HAP-1 (cell line): ENCODE measurements at regions not wholly inside any gene's neighbourhood (a gene's known extent, or its start where the extent isn't known, plus 50 kb on each side); places are given as distances from the start of the nearest gene placed in this dataset.
"Not testable (repeated sequence)": the region's sequence is repeated elsewhere in the genome, so short reads cannot be mapped to it uniquely, and the experiment has no call there.

Experiments
- DNase-seq, 2 experiments: peaks; one replicate each; pipeline ENCODE4 v3.0.0-alpha.2; 2016 to 2020; ENCODE audit warnings: low spot score in 2 of 2
- H3K27me3 ChIP-seq: fragments of 250-450 bp; sonication (Bioruptor Pico); 2 replicates; pipeline ENCODE4 v1.5.1; 2020; ENCODE audit warnings: low read depth, mild to moderate bottlenecking, moderate library complexity
- H3K36me3 ChIP-seq: fragments of 250-450 bp; sonication (Bioruptor Pico); replicated peaks from 2 replicates; pipeline ENCODE4 v1.5.1; 2020; ENCODE audit warnings: mild to moderate bottlenecking
- H3K4me1 ChIP-seq: fragments of 250-450 bp; sonication (Bioruptor Pico); 2 replicates; pipeline ENCODE4 v1.5.1; 2020; ENCODE audit warnings: mild to moderate bottlenecking
- H3K4me3 ChIP-seq: fragments of 250-450 bp; sonication (Bioruptor Pico); 2 replicates; pipeline ENCODE4 v1.5.1; 2020; ENCODE audit warnings: mild to moderate bottlenecking, moderate library complexity
- H3K9me3 ChIP-seq: fragments of 250-450 bp; sonication (Bioruptor Pico); 2 replicates; pipeline ENCODE4 v1.5.1; 2020; ENCODE audit warnings: mild to moderate bottlenecking, moderate library complexity
- in situ Hi-C: fragments of 300-500 bp; cut with MboI; formaldehyde crosslinking; loops from 3 replicates; pipeline ENCODE4 v1.14.3; 2020; ENCODE audit warnings: low sequenced_read_pairs, inconsistent platforms, mixed read lengths

- DNase-seq = no peak
- H3K36me3 ChIP-seq = no peaks in the 10 kb centered on the region
- no peaks in the 10 kb centered on the region for H3K9me3 ChIP-seq
- no peak overlapping the region for H3K4me3 ChIP-seq
- no peaks in the 10 kb centered on the region for H3K27me3 ChIP-seq
- in situ Hi-C loops = no loop called here
- no peaks in the 10 kb centered on the region for H3K4me1 ChIP-seq
These were observed 166.5 kb downstream of the VSIG4 start for GRCh38 chrX:65873385-65873784.

GRCh38 chrX:65871671-65872311 lies 168.1 kb downstream of the VSIG4 start:
- no peak overlapping the region for H3K4me3 ChIP-seq
- H3K27me3 ChIP-seq = no peaks in the 10 kb centered on the region
- in situ Hi-C loops = no loop called here
- no peaks in the 10 kb centered on the region for H3K4me1 ChIP-seq
- peak; percentile 10 to 38 for DNase-seq
- no peaks in the 10 kb centered on the region for H3K36me3 ChIP-seq
- H3K9me3 ChIP-seq = no peaks in the 10 kb centered on the region

GRCh38 chrX:65870544-65870943 lies 169.3 kb downstream of the VSIG4 start:
- H3K4me1 ChIP-seq, H3K36me3 ChIP-seq, H3K4me3 ChIP-seq, H3K27me3 ChIP-seq, DNase-seq, H3K9me3 ChIP-seq, in situ Hi-C loops: not testable (repeated sequence)

GRCh38 chrX:65866773-65867172 lies 173.1 kb downstream of the VSIG4 start:
- H3K9me3 ChIP-seq = no peaks in the 10 kb centered on the region
- DNase-seq = no peak
- in situ Hi-C loops = no loop called here

GRCh38 chrX:65866146-65866545 lies 173.7 kb downstream of the VSIG4 start:
- in situ Hi-C loops = no loop called here
- DNase-seq = no peak
- H3K4me3 ChIP-seq = no peak overlapping the region

More at GRCh38 chrX:65866773-65867172, 173.1 kb downstream of the VSIG4 start:
- H3K4me3 ChIP-seq = no peak overlapping the region
- no peaks in the 10 kb centered on the region for H3K4me1 ChIP-seq
- no peaks in the 10 kb centered on the region for H3K27me3 ChIP-seq
- H3K36me3 ChIP-seq = no peaks in the 10 kb centered on the region

GRCh38 chrX:65862638-65863037 lies 177.2 kb downstream of the VSIG4 start:
- Histone ChIP-seq H3K36me3 (no peaks in the 10 kb centered on the region), H3K9me3 (no peaks in the 10 kb centered on the region), H3K4me3 (no peak overlapping the region), H3K27me3 (no peaks in the 10 kb centered on the region), H3K4me1 (no peaks in the 10 kb centered on the region)
- in situ Hi-C loops = no loop called here
- DNase-seq = no peak

More at GRCh38 chrX:65866146-65866545, 173.7 kb downstream of the VSIG4 start:
- H3K27me3 ChIP-seq = no peaks in the 10 kb centered on the region
- H3K36me3 ChIP-seq = no peaks in the 10 kb centered on the region
- H3K4me1 ChIP-seq = no peaks in the 10 kb centered on the region
- no peaks in the 10 kb centered on the region for H3K9me3 ChIP-seq

GRCh38 chrX:65859299-65859698 lies 180.6 kb downstream of the VSIG4 start:
- H3K36me3 ChIP-seq = no peaks in the 10 kb centered on the region
- H3K4me1 ChIP-seq = no peaks in the 10 kb centered on the region
- H3K9me3 ChIP-seq = no peaks in the 10 kb centered on the region
- H3K27me3 ChIP-seq = no peaks in the 10 kb centered on the region
- in situ Hi-C loops = no loop called here
- H3K4me3 ChIP-seq = no peak overlapping the region
- DNase-seq = no peak

GRCh38 chrX:65854437-65854836 lies 185.4 kb downstream of the VSIG4 start:
- DNase-seq, in situ Hi-C loops, H3K4me3 ChIP-seq, H3K9me3 ChIP-seq, H3K4me1 ChIP-seq, H3K36me3 ChIP-seq, H3K27me3 ChIP-seq: not testable (repeated sequence)

- DNase-seq, H3K36me3 ChIP-seq, H3K9me3 ChIP-seq, in situ Hi-C loops, H3K4me1 ChIP-seq, H3K27me3 ChIP-seq, H3K4me3 ChIP-seq: not testable (repeated sequence)
These were observed 183.9 kb downstream of the MSN start for GRCh38 chrX:65851306-65851705.

GRCh38 chrX:65850821-65851220 lies 183.4 kb downstream of the MSN start:
- H3K4me1 ChIP-seq, DNase-seq, H3K4me3 ChIP-seq, H3K36me3 ChIP-seq, in situ Hi-C loops, H3K9me3 ChIP-seq, H3K27me3 ChIP-seq: not testable (repeated sequence)

GRCh38 chrX:65846974-65847373 lies 179.5 kb downstream of the MSN start:
- in situ Hi-C loops = no loop called here
- no peak for DNase-seq
- H3K4me1 ChIP-seq = no peaks in the 10 kb centered on the region
- no peaks in the 10 kb centered on the region for H3K27me3 ChIP-seq
- H3K36me3 ChIP-seq = no peaks in the 10 kb centered on the region
- no peak overlapping the region for H3K4me3 ChIP-seq
- H3K9me3 ChIP-seq = no peaks in the 10 kb centered on the region

- Histone ChIP-seq H3K4me3 (no peak overlapping the region), H3K4me1 (no peaks in the 10 kb centered on the region), H3K36me3 (no peaks in the 10 kb centered on the region), H3K9me3 (no peaks in the 10 kb centered on the region), H3K27me3 (no peaks in the 10 kb centered on the region)
- no peak for DNase-seq
- in situ Hi-C loops = no loop called here
These were observed 173.8 kb downstream of the MSN start for GRCh38 chrX:65841263-65841662.

- H3K27me3 ChIP-seq = no peaks in the 10 kb centered on the region
- in situ Hi-C loops = no loop called here
- no peak for DNase-seq
These were observed 171.2 kb downstream of the MSN start for GRCh38 chrX:65838674-65839073.

GRCh38 chrX:65837875-65838549 lies 170.6 kb downstream of the MSN start:
- Histone ChIP-seq H3K36me3 (no peaks in the 10 kb centered on the region), H3K4me1 (no peaks in the 10 kb centered on the region), H3K27me3 (no peaks in the 10 kb centered on the region), H3K4me3 (no peak overlapping the region), H3K9me3 (no peaks in the 10 kb centered on the region)
- no peak for DNase-seq
- in situ Hi-C loops = no loop called here

More at GRCh38 chrX:65838674-65839073, 171.2 kb downstream of the MSN start:
- Histone ChIP-seq H3K4me3 (no peak overlapping the region), H3K4me1 (no peaks in the 10 kb centered on the region), H3K36me3 (no peaks in the 10 kb centered on the region), H3K9me3 (no peaks in the 10 kb centered on the region)
